GM12878 (cell line): ENCODE measurements at regions not wholly inside any gene's neighbourhood (a gene's known extent, or its start where the extent isn't known, plus 50 kb on each side); places are given as distances from the start of the nearest gene placed in this dataset.
"Not testable (repeated sequence)": the region's sequence is repeated elsewhere in the genome, so short reads cannot be mapped to it uniquely, and the experiment has no call there.

Source experiments
- ATAC-seq: fragments of 200-7000 bp; cut with Tn5 transposase; 3 replicates; pipeline ENCODE4 v1.9.1; 2020; ENCODE audit warnings: mild to moderate bottlenecking, moderate library complexity
- BruUV-seq: library from RNA; stranded (reverse); fragments of 400-500 nt; replicated peaks from 2 replicates; lab custom pipeline; 2021; lab: Mats Ljungman, UMichigan
- CTCF ChIA-PET: fragments of 300-600 bp; sonication (Branson Sonifier 250); formaldehyde crosslinking; extraction: SDS; loops from one replicate; lab custom pipeline; 2021; ENCODE audit warnings: inconsistent platforms; lab: Yijun Ruan, JAX
- POLR2A ChIA-PET: fragments of 350-600 bp; formaldehyde crosslinking; extraction: SDS; loops from one replicate; lab custom pipeline; 2021; ENCODE audit warnings: inconsistent platforms; lab: Charles Lee
- RAD21 ChIA-PET: fragments of 300-600 bp; sonication (Branson Sonifier 250); formaldehyde crosslinking; loops from one replicate; lab custom pipeline; 2023; ENCODE audit warnings: antibody characterized with exemption; ENCODE audit not compliant: unreplicated experiment; lab: Charles Lee
- SMC1A ChIA-PET: fragments of 300-600 bp; sonication (Branson Sonifier 250); formaldehyde crosslinking; loops from one replicate; lab custom pipeline; 2023; ENCODE audit not compliant: unreplicated experiment, uncharacterized antibody; lab: Charles Lee
- DNase-seq: peaks from one replicate; pipeline ENCODE4 v3.0.0-alpha.2; 2011; ENCODE audit warnings: low read depth, low spot score
- FAIRE-seq: peaks from 3 replicates; lab custom pipeline; 2011; peaks lifted over from hg19 to GRCh38; lab: Jason Lieb, UNC
- H2AFZ ChIP-seq: 2 replicates; pipeline ENCODE4 v1.6.0; 2011; ENCODE audit warnings: low read depth, low read length, control low read depth; ENCODE audit not compliant: control insufficient read depth
- H3K27ac ChIP-seq: 2 replicates; pipeline ENCODE4 v1.5.1; 2011; ENCODE audit warnings: control low read depth; ENCODE audit not compliant: control insufficient read depth, insufficient read depth
- H3K27me3 ChIP-seq, 2 experiments: replicated peaks in 1 of 2; 2 replicates each; pipeline versions ENCODE4 v1.6.0 to v1.6.1; 2011; ENCODE audit warnings: low read length in 1 of 2; ENCODE audit not compliant: control insufficient read depth in 2 of 2, insufficient read depth in 2 of 2
- H3K36me3 ChIP-seq, 2 experiments: 2 replicates each; pipeline ENCODE4 v1.5.1; 2011; ENCODE audit warnings: low read length in 1 of 2; ENCODE audit not compliant: control insufficient read depth in 2 of 2, insufficient read depth in 2 of 2
- H3K4me1 ChIP-seq: 2 replicates; pipeline ENCODE4 v1.6.1; 2011; ENCODE audit warnings: mild to moderate bottlenecking, low read length, moderate library complexity, mixed read lengths; ENCODE audit not compliant: control insufficient read depth, insufficient read depth
- H3K4me2 ChIP-seq: 2 replicates; pipeline ENCODE4 v1.6.0; 2011; ENCODE audit warnings: control low read depth; ENCODE audit not compliant: control insufficient read depth, insufficient read depth
- H3K4me3 ChIP-seq: fragments of 200-600 bp; sonication (generic); 2 replicates; pipeline ENCODE4 v1.5.1; 2016
- H3K79me2 ChIP-seq: 2 replicates; pipeline ENCODE4 v1.6.0; 2011; ENCODE audit warnings: low read length; ENCODE audit not compliant: control insufficient read depth, insufficient read depth
- H3K9ac ChIP-seq: 2 replicates; pipeline ENCODE4 v1.8.0; 2011; ENCODE audit warnings: low read length, control low read depth, mixed read lengths; ENCODE audit not compliant: control insufficient read depth, insufficient read depth
- H3K9me3 ChIP-seq: replicated peaks from 3 replicates; pipeline ENCODE4 v1.5.1; 2011; ENCODE audit warnings: mild to moderate bottlenecking, low read length; ENCODE audit not compliant: control insufficient read depth, insufficient read depth
- H4K20me1 ChIP-seq: 2 replicates; pipeline ENCODE4 v1.6.0; 2011; ENCODE audit not compliant: control insufficient read depth, insufficient read depth
- CTCF ChIP-seq, 3 experiments: IDR thresholded peaks in 2 of 3; conservative IDR thresholded peaks in 1 of 3; 2 replicates each; pipeline ENCODE4 v1.5.1; 2011; ENCODE audit warnings: low read depth in 3 of 3, low read length in 3 of 3, mild to moderate bottlenecking in 3 of 3, control low read depth in 2 of 3, moderate library complexity in 2 of 3, inconsistent platforms in 1 of 3, mixed read lengths in 1 of 3; ENCODE audit not compliant: control insufficient read depth in 2 of 3, insufficient read depth in 1 of 3; ENCODE audit errors: extremely low read depth in 1 of 3
- ELK1 ChIP-seq: IDR thresholded peaks from 2 replicates; pipeline ENCODE4 v1.6.1; 2012; ENCODE audit warnings: low read depth, low read length, improper control_type of control experiment
- HCFC1 ChIP-seq: fragments of 150-350 bp; IDR thresholded peaks from 2 replicates; pipeline ENCODE4 v1.6.1; 2014; ENCODE audit warnings: low read length
- PAX5 ChIP-seq: IDR thresholded peaks from 2 replicates; pipeline ENCODE4 v1.6.1; 2011; ENCODE audit warnings: low read depth, low read length, borderline replicate concordance
- ZBTB11 ChIP-seq: fragments of 450-650 bp; formaldehyde crosslinking; IDR thresholded peaks from 2 replicates; pipeline ENCODE4 v1.5.0; 2022; ENCODE audit warnings: mild to moderate bottlenecking, missing genetic modification characterization
- WGBS: methylation state at CpG from one replicate; pipeline ENCODE4 v1.1.6; 2016; ENCODE audit warnings: low lambda C conversion rate; ENCODE audit not compliant: insufficient replicate concordance, insufficient coverage; ENCODE audit errors: missing lambda C conversion rate; 5-methylcytosine and 5-hydroxymethylcytosine counted together
- in situ Hi-C: fragments of 300-500 bp; cut with MboI; formaldehyde crosslinking; loops from 9 replicates; pipeline ENCODE4 v1.14.3; 2018; ENCODE audit warnings: mixed read lengths
- intact Hi-C: fragments of 100-400 bp; cut with micrococcal nuclease; formaldehyde crosslinking; loops from one replicate; pipeline ENCODE4 v1.14.2; 2022; ENCODE audit not compliant: unreplicated experiment

- no peak for TF ChIP-seq ZBTB11 (CRISPR knock-in tag)
- TF ChIP-seq PAX5, result no peak
- TF ChIP-seq ELK1, result no peak
- no peak for TF ChIP-seq HCFC1
- TF ChIP-seq CTCF (IDR thresholded peaks at IDR 0.05 in 2 of 3, conservative IDR thresholded peaks at IDR 0.05 in 1 of 3; ENCODE audit: control insufficient read depth in 2 of 3, extremely low read depth in 1 of 3, insufficient read depth in 1 of 3, low read depth in 3 of 3, low read length in 3 of 3), result no peak
Observed at GRCh38 chr7:69311489-69311888, 286.8 kb upstream of the AUTS2 start (continued).

GRCh38 chr7:69313852-69314251, 284.4 kb upstream of the AUTS2 start:
- H3K27me3 ChIP-seq, H3K36me3 ChIP-seq, CTCF ChIA-PET, intact Hi-C loops, H3K4me2 ChIP-seq, H3K4me1 ChIP-seq, RAD21 ChIA-PET, H3K79me2 ChIP-seq, ATAC-seq, POLR2A ChIA-PET, H3K27ac ChIP-seq, DNase-seq, H3K9me3 ChIP-seq, H3K9ac ChIP-seq, H3K4me3 ChIP-seq, FAIRE-seq, BruUV-seq, H4K20me1 ChIP-seq, in situ Hi-C loops, H2AFZ ChIP-seq: not testable (repeated sequence)
- SMC1A ChIA-PET, result interaction anchor here (0.6 kb wide), 1 partner anchor 289 kb away, joined by 3 read pairs; no protein-coding TSS in a partner anchor
- 44% methylated on average over 4 of the region's 4 CpGs for WGBS
